ACHN (cell line): ENCODE measurements at regions not wholly inside any gene's neighbourhood (a gene's known extent, or its start where the extent isn't known, plus 50 kb on each side); places are given as distances from the start of the nearest gene placed in this dataset.
A peak's percentile ranks its signal among the peaks of the same experiment; 100 is the strongest.

ENCODE experiments used
- DNase-seq: peaks from one replicate; pipeline ENCODE4 v3.0.0-alpha.2; 2015
- in situ Hi-C: cut with HindIII; loops from 2 replicates; pipeline ENCODE4 v1.10.0; 2017; ENCODE audit warnings: low sequenced_read_pairs, low pct_ligation_motif_present, low pct_unique_long_range_greater_than_20kb

DNA sequence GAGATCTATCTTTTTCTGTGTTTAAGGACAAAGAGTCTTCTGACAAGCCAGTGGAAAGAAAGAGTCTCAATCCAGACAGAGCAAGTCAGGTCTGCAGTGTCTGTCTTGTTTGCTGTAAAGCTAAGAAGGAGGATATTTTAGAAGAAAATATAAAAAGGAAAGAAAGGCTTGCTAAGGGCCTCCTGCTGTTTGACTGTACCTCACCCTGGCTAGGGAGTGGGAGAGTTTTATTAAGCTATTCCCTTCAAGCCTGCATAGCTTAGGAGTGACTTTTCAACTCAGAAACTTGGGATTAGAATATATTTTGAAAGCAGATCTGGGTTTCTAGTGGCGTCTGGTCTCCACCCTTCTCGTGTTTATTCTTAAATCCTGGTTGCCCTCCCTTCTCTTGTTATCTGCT, 460.0 kb downstream of the COG6 start:
- DNase-seq, result no peak
- in situ Hi-C loops, result no loop called here

DNA sequence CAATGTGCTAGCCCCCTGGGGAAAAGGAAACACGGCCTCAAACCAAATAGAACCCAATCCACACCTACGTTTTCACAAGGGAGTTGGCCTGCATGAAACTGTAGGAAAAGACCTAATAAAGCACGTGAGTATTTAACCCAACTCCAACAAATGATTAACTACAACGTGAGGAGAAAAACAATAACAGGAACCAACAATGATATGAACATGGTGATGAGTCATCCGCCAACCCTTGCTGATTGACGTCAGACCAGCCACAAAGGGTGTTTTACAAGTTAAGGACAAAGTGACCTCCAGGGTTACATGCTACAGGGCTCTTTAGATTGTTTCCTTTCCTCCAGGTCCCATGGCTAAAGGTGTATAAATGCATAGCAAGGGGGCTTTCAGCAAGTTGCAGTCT, 460.5 kb downstream of the COG6 start:
- DNase-seq, result peak; percentile 45
- in situ Hi-C loops, result no loop called here

DNA sequence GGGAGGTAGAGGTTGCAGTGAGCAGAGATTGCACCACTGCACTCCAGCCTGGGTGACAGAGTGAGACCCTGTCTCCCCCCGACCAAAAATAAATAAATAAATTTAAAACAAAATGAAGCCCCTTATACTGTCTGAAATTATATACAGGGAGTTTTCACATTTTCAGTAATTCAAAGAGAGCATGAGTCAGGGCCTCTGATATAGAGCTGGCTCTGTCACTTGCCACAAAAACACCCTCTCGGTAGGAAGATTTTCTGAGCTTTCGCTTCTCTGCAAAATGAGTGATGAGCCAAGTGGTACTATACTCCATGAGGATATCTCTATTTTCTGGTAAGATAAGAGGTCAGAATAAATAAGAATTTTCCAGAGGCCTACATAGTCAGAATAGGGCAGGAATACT, 462.9 kb downstream of the COG6 start:
- DNase-seq, result no peak
- in situ Hi-C loops, result no loop called here

- DNase-seq, result no peak
- in situ Hi-C loops, result no loop called here
These were observed 464.4 kb downstream of the COG6 start for GRCh38 chr13:40119852-40120251.

- in situ Hi-C loops, result no loop called here
- no peak for DNase-seq
These were observed 464.8 kb downstream of the COG6 start for GRCh38 chr13:40120288-40120687.

GRCh38 chr13:40120781-40121180, 465.3 kb downstream of the COG6 start:
- DNase-seq, result no peak
- in situ Hi-C loops, result no loop called here

GRCh38 chr13:40121722-40122121, 466.3 kb downstream of the COG6 start:
- DNase-seq, result no peak
- in situ Hi-C loops, result no loop called here

- DNase-seq, result no peak
These were observed 468.6 kb downstream of the COG6 start for GRCh38 chr13:40123962-40124632.

DNA sequence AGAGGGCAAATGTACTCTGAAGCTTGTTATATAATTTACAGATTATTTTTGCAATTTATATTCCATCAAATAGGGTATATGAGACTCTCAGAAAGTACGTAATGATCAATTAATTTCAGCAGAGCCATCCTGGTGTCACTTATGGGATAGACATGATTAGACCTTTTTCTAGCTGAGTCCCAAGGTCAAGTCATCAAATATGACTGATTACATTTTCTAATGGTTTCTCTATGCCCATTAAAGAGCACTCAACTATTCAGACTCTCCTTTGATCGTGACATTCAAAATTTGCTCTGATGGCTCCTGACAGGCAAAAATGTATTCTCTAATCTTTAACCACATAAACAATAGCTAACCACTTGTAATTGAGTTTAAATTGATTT, 469.2 kb downstream of the COG6 start:
- no peak for DNase-seq
- in situ Hi-C loops, result no loop called here

More at GRCh38 chr13:40123962-40124632, 468.6 kb downstream of the COG6 start:
- in situ Hi-C loops, result no loop called here

DNA sequence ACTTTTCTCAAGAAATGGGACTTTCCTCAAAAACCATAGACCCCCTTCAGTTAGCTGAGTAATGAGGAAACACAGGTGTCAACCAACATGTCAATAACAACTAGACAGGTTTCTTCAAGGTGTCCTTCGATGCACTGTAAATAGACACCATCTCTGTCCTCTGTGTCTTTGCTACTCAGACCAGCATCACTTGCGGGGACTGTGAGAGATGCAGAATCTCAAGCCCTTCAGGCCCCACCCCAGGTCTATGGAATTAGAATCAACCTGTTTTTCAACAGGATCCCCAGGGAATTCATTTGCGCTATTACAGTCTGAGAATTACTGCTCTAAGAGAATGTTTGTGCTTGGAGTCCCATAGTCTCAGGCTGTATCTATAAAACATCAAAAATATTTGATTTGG, 469.9 kb downstream of the COG6 start:
- in situ Hi-C loops, result no loop called here
- DNase-seq, result no peak

DNA sequence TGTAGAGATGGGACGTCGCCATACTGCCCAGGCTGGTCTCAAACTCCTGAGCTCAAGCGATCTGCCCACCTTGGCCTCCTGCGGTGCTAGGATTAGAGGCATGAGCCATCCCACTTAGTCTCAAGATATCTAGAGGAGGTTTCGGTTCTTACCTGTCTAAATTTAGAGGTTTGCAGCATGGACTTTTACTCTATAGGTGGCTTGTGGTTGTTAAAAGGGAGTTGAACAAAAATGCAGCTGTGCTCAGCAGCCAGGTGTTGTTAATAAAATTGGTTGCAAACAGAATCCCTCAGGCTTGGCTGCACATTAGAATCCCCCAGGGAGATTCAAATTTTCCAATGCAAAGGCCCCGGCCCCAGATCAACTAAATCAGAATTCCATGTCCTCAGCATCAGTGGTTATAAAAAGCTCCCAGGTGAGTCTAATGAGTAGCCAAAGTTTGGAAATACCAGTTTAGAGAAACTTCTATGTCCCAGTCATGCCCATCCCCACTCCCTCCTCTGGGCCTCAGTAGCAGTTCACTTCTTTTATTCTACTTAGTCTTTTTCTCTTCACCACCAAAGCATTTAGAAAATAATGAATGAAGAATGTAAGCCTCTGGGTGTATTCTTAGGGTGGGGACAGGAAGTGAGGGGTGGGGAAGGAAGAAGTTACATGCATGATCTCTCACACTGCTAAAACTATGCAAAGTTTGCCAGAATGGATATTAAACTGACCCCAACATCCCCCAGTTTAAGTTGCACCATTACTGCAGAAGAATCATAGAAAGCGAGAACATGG, 471.0 kb downstream of the COG6 start:
- DNase-seq, result no peak
- in situ Hi-C loops, result no loop called here

DNA sequence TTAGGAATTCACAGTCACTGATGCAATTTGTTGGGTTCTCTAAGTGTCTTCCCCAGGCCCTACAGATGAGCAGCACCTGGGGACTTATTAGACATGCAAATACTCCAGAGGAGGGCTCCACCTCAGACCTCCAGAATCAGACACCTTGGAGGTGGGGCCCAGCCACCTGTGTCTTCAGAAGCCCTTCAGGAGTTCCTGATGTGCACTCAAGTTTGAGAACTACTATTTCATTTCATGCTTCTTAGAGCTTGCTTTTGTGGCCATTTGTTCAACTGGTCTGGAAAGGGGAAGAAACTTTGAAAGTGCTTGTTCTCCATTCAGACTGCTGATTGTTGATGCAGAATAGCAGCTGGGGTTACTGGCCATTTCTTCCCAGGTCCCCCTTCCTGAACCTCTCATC, 472.0 kb downstream of the COG6 start:
- no peak for DNase-seq
- in situ Hi-C loops, result no loop called here

DNA sequence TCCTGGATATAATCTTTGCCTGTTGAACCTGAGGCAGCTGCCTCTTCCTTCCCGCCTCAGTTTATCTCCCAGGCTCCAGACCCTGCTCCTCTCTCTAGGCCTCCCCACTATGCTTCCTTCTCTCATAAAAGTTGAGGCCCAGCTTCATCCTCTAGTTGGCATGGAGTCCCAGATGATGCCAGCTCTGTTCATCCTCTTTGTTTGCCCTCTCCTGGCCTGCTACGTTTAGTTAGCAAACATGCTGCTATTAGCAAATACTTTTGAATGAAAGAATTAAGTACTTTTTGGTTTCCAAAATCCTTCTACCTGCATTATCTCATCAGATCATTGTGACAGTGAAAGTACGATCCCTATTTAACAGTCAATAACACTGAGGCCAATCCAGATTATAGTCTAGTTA, 472.5 kb downstream of the COG6 start:
- in situ Hi-C loops, result no loop called here
- DNase-seq, result no peak

GRCh38 chr13:40129467-40129866, 474.0 kb downstream of the COG6 start:
- in situ Hi-C loops, result no loop called here
- no peak for DNase-seq

- in situ Hi-C loops, result no loop called here
- peak; percentile 16 for DNase-seq
These were observed 475.6 kb downstream of the COG6 start for GRCh38 chr13:40130871-40131636.

DNA sequence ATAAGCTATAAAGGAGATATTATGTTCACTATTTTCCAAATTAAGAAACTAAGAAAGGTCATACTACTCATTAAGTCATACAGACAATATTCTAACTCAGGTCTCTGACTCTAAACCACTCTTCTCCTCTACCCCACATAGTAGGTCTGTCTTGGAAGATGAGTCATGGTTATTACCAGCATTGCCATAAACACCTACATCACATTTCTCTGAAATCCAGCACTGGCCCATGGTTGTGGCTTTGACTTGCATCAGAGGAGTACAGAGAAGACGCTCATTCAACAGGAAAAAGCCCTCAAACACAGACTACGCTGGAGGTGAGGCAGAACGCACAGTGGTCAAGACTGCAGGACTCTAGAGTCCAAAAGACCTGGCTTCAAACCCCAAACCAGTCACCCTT, 476.8 kb downstream of the COG6 start:
- in situ Hi-C loops, result no loop called here
- no peak for DNase-seq

DNA sequence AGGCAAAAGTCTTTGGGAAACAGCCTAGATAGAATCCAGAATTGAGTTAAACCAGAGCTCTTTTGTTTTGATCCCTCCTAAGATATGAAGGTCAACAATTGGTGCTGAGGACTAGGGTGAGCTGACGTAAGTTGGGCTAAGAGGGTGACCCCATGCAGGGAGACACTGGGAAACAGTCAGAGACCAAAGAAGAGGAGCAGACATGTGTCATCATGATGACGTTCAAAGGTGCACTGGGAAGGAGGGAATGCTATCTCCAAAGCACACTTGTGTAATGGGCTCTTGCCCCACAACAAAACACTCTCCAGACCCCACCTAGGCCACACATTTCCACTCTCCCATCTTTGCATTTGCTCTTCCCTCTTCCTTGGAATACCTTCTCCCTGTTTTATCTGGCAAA, 481.4 kb downstream of the COG6 start:
- in situ Hi-C loops, result no loop called here
- no peak for DNase-seq

- in situ Hi-C loops, result no loop called here
- no peak for DNase-seq
These were observed 481.9 kb downstream of the COG6 start for GRCh38 chr13:40137400-40137799.

- in situ Hi-C loops, result no loop called here
- DNase-seq, result no peak
These were observed 484.5 kb downstream of the COG6 start for GRCh38 chr13:40139896-40140520.
